K562 (cell line): ENCODE measurements at regions not wholly inside any gene's neighbourhood (a gene's known extent, or its start where the extent isn't known, plus 50 kb on each side); places are given as distances from the start of the nearest gene placed in this dataset.

Experiments
- ATAC-seq: fragments of 200-7000 bp; cut with Tn5 transposase; 3 replicates; pipeline ENCODE4 v1.9.1; 2020; ENCODE audit warnings: moderate library complexity
- BruUV-seq: library from RNA; stranded (reverse); fragments of 400-500 nt; replicated peaks from 2 replicates; lab custom pipeline; 2021; lab: Mats Ljungman, UMichigan
- CTCF ChIA-PET: fragments of 300-600 bp; formaldehyde crosslinking; extraction: SDS; loops from one replicate; lab custom pipeline; 2021; ENCODE audit warnings: low intra/inter-chr PET ratio; lab: Yijun Ruan, JAX
- POLR2A ChIA-PET: fragments of 300-600, 350-650 bp; sonication (Branson Sonifier 250); formaldehyde crosslinking; extraction: SDS; loops from one replicate; lab custom pipeline; 2021; ENCODE audit warnings: antibody characterized with exemption, inconsistent platforms; lab: Yijun Ruan, JAX
- DNase-seq, 4 experiments: peaks; one replicate each; pipeline versions ENCODE4 v3.0.0 to v3.0.0-alpha.2; 2011 to 2018; ENCODE audit warnings: low spot score in 3 of 4, mixed read lengths in 3 of 4; ENCODE audit errors: extremely low read depth in 1 of 4
- FAIRE-seq: peaks from 2 replicates; lab custom pipeline; 2011; peaks lifted over from hg19 to GRCh38; lab: Jason Lieb, UNC
- H2AFZ ChIP-seq: 2 replicates; pipeline ENCODE4 v1.6.0; 2011; ENCODE audit warnings: low read depth, low read length, control low read depth, inconsistent platforms
- H3K27ac ChIP-seq: fragments of 200-600 bp; 3 replicates; pipeline ENCODE4 v1.8.0; 2011; ENCODE audit warnings: low read depth, mild to moderate bottlenecking, control low read depth, inconsistent platforms, low read length, moderate library complexity, mixed read lengths; ENCODE audit errors: extremely low read depth
- H3K27me3 ChIP-seq, 2 experiments: fragments of 300-600 bp in 1 of 2; 2 replicates in 1 of 2; 3 replicates in 1 of 2; pipeline versions ENCODE4 v1.6.0 to v1.8.0; 2011; ENCODE audit warnings: inconsistent platforms in 2 of 2, low read length in 2 of 2, mild to moderate bottlenecking in 1 of 2, mixed read lengths in 1 of 2, moderate library complexity in 1 of 2; ENCODE audit not compliant: control insufficient read depth in 2 of 2, insufficient read depth in 2 of 2
- H3K36me3 ChIP-seq: fragments of 300-600 bp; 3 replicates; pipeline ENCODE4 v1.8.0; 2011; ENCODE audit warnings: mild to moderate bottlenecking, low read length, inconsistent platforms; ENCODE audit not compliant: control insufficient read depth, insufficient read depth
- H3K4me1 ChIP-seq, 2 experiments: fragments of 200-600 bp in 1 of 2; replicated peaks in 1 of 2; 2 replicates in 1 of 2; 3 replicates in 1 of 2; pipeline versions ENCODE4 v1.5.1 to v1.8.0; 2011; ENCODE audit warnings: inconsistent platforms in 2 of 2, low read length in 2 of 2, mild to moderate bottlenecking in 1 of 2, mixed read lengths in 1 of 2, moderate library complexity in 1 of 2; ENCODE audit not compliant: control insufficient read depth in 2 of 2, insufficient read depth in 2 of 2
- H3K4me2 ChIP-seq: 2 replicates; pipeline ENCODE4 v1.6.1; 2011; ENCODE audit warnings: low read length, control low read depth, inconsistent platforms, mixed read lengths; ENCODE audit not compliant: insufficient read depth
- H3K4me3 ChIP-seq: fragments of 200-600 bp; sonication (generic), shearing (Covaris generic); 2 replicates; pipeline ENCODE4 v1.5.1; 2016; ENCODE audit warnings: control low read depth, inconsistent platforms
- H3K79me2 ChIP-seq: fragments of 200-600 bp; 3 replicates; pipeline ENCODE4 v1.8.0; 2011; ENCODE audit warnings: low read length, inconsistent platforms; ENCODE audit not compliant: control insufficient read depth, insufficient read depth
- H3K9ac ChIP-seq, 2 experiments: 2 replicates each; pipeline versions ENCODE4 v1.6.0 to v1.6.1; 2011; ENCODE audit warnings: low read depth in 2 of 2, low read length in 2 of 2, control low read depth in 1 of 2, inconsistent platforms in 1 of 2, mild to moderate bottlenecking in 1 of 2, mixed read lengths in 1 of 2; ENCODE audit not compliant: insufficient read depth in 1 of 2
- H3K9me1 ChIP-seq: one replicate; pipeline ENCODE4 v1.6.0; 2011; ENCODE audit warnings: inconsistent platforms, mild to moderate bottlenecking, low read length, moderate library complexity; ENCODE audit not compliant: control insufficient read depth, insufficient read depth
- H3K9me3 ChIP-seq: replicated peaks from 2 replicates; pipeline ENCODE4 v1.5.1; 2011; ENCODE audit warnings: low read depth, low read length, inconsistent platforms; ENCODE audit not compliant: control insufficient read depth, insufficient read depth
- H4K20me1 ChIP-seq: replicated peaks from 2 replicates; pipeline ENCODE4 v1.6.1; 2011; ENCODE audit warnings: low read length, inconsistent platforms, mixed read lengths; ENCODE audit not compliant: control insufficient read depth, insufficient read depth
- ILK ChIP-seq: fragments of 450-650 bp; IDR thresholded peaks from 2 replicates; pipeline ENCODE4 v1.6.1; 2016; ENCODE audit warnings: missing genetic modification characterization, low read depth, mild to moderate bottlenecking, missing compliant biosample characterization, moderate library complexity, borderline replicate concordance
- RAD21 ChIP-seq, 2 experiments: fragments of 250-450 bp in 1 of 2; fragments of 450-650 bp in 1 of 2; sonication (Bioruptor Pico) in 1 of 2; formaldehyde crosslinking in 1 of 2; IDR thresholded peaks in 1 of 2; conservative IDR thresholded peaks in 1 of 2; 2 replicates each; pipeline versions ENCODE4 v1.4.0 to v1.8.0; 2020 to 2022; ENCODE audit warnings: mild to moderate bottlenecking in 2 of 2, moderate library complexity in 1 of 2
- TAF7 ChIP-seq: fragments of 450-650 bp; IDR thresholded peaks from 2 replicates; pipeline ENCODE4 v1.6.1; 2016; ENCODE audit warnings: missing genetic modification characterization, missing compliant biosample characterization
- WGBS: fragments of 100-300 bp; shearing (Covaris generic); methylation state at CpG from one replicate; pipeline ENCODE4 v1.1.6; 2016; ENCODE audit warnings: low coverage, mixed read lengths; ENCODE audit not compliant: insufficient coverage; ENCODE audit errors: missing lambda C conversion rate; 5-methylcytosine and 5-hydroxymethylcytosine counted together
- in situ Hi-C: fragments of 300-500 bp; cut with MboI; formaldehyde crosslinking; loops from 4 replicates; pipeline ENCODE4 v1.15.0; 2018; ENCODE audit warnings: inconsistent platforms, mixed read lengths
- intact Hi-C: fragments of 100-400 bp; cut with micrococcal nuclease; formaldehyde crosslinking; loops from 2 replicates; pipeline ENCODE4 v1.14.2; 2022
- TF ChIP-seq, protein P1 (sequence below), 2 experiments: fragments of 450-650 bp; formaldehyde crosslinking in 1 of 2; IDR thresholded peaks; 2 replicates each; pipeline versions ENCODE4 v1.4.0 to v1.6.1; 2014 to 2020; ENCODE audit warnings: mild to moderate bottlenecking in 2 of 2, borderline replicate concordance in 1 of 2, low read depth in 1 of 2
- TF ChIP-seq, protein P2 (sequence below): sonication (generic); formaldehyde crosslinking; IDR thresholded peaks from 2 replicates; pipeline ENCODE4 v1.8.1; 2023; ENCODE audit warnings: missing genetic modification reagents, mild to moderate bottlenecking, borderline replicate concordance

DNA sequence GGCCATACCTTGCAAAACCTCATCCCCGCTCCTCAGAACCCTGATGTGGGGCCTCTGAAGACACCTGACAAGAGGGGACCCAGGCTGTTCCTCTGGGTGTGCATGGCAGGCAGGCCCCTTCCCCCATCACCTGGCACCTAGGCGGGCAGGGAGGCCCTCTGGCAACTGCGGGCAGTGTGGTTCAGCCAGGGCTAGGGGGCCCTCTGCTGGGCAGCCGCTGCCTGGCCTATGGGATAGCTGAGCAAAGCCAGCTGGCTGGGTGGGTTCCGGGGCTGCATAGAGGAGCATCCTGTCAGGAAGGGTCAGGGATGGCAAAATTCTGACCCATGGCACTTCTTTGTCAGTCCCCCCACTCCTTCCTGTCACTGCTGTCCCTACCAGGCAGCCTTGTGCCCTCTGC lies 228.7 kb upstream of the ASIC2 start:
- intact Hi-C loops (loop anchor here (5.0 kb wide), 2 partner anchors 179 to 231 kb away; no protein-coding TSS in a partner anchor), in situ Hi-C loops (no loop called here)
- H3K9me3 ChIP-seq = no peaks in the 10 kb centered on the region
- no peaks in the 10 kb centered on the region for H3K79me2 ChIP-seq
- H3K4me3 ChIP-seq = no peak overlapping the region
- peaks cover 12% of the 10 kb centered on the region for H4K20me1 ChIP-seq
- ChIA-PET CTCF (interaction anchor here (1.0 to 1.9 kb wide), 2 partner anchors 232 to 483 kb away, joined by 3 to 4 read pairs; no protein-coding TSS in a partner anchor), POLR2A (interaction anchor here (0.6 to 0.7 kb wide), 2 partner anchors 111 to 427 kb away, joined by 3 read pairs; no protein-coding TSS in a partner anchor)
- H2AFZ ChIP-seq = no peak overlapping the region
- FAIRE-seq = no peak
- H3K4me1 ChIP-seq = 0 out of 5 replicates have a peak, but pooled peaks cover 0 to 5% of the 10 kb centered on the region in 2 experiments
- WGBS = 3% methylated on average over 5 of the region's 5 CpGs
- no peak overlapping the region for H3K4me2 ChIP-seq
- H3K36me3 ChIP-seq = no peaks in the 10 kb centered on the region
- no peak overlapping the region for H3K27ac ChIP-seq
- peak; percentile 24 to 60 (median 32) for DNase-seq
- no peak overlapping the region for H3K9ac ChIP-seq
- H3K27me3 ChIP-seq = peaks cover 0 to under 1% of the 10 kb centered on the region in 2 experiments; a peak in 1 of 5 replicates
- no TSS peak for BruUV-seq
- H3K9me1 ChIP-seq = no peaks in the 10 kb centered on the region
- peak; percentile 84 for ATAC-seq
- TF ChIP-seq, protein P1, sequence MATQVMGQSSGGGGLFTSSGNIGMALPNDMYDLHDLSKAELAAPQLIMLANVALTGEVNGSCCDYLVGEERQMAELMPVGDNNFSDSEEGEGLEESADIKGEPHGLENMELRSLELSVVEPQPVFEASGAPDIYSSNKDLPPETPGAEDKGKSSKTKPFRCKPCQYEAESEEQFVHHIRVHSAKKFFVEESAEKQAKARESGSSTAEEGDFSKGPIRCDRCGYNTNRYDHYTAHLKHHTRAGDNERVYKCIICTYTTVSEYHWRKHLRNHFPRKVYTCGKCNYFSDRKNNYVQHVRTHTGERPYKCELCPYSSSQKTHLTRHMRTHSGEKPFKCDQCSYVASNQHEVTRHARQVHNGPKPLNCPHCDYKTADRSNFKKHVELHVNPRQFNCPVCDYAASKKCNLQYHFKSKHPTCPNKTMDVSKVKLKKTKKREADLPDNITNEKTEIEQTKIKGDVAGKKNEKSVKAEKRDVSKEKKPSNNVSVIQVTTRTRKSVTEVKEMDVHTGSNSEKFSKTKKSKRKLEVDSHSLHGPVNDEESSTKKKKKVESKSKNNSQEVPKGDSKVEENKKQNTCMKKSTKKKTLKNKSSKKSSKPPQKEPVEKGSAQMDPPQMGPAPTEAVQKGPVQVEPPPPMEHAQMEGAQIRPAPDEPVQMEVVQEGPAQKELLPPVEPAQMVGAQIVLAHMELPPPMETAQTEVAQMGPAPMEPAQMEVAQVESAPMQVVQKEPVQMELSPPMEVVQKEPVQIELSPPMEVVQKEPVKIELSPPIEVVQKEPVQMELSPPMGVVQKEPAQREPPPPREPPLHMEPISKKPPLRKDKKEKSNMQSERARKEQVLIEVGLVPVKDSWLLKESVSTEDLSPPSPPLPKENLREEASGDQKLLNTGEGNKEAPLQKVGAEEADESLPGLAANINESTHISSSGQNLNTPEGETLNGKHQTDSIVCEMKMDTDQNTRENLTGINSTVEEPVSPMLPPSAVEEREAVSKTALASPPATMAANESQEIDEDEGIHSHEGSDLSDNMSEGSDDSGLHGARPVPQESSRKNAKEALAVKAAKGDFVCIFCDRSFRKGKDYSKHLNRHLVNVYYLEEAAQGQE (IDR thresholded peaks at IDR 0.05; ENCODE audit: borderline replicate concordance) = peak; percentile 34; the same call in 1 of the 2 replicates
- TF ChIP-seq, protein P1 (CRISPR knock-in tag; IDR thresholded peaks at IDR 0.05; ENCODE audit: low read depth) = no peak
- TF ChIP-seq, protein P2, sequence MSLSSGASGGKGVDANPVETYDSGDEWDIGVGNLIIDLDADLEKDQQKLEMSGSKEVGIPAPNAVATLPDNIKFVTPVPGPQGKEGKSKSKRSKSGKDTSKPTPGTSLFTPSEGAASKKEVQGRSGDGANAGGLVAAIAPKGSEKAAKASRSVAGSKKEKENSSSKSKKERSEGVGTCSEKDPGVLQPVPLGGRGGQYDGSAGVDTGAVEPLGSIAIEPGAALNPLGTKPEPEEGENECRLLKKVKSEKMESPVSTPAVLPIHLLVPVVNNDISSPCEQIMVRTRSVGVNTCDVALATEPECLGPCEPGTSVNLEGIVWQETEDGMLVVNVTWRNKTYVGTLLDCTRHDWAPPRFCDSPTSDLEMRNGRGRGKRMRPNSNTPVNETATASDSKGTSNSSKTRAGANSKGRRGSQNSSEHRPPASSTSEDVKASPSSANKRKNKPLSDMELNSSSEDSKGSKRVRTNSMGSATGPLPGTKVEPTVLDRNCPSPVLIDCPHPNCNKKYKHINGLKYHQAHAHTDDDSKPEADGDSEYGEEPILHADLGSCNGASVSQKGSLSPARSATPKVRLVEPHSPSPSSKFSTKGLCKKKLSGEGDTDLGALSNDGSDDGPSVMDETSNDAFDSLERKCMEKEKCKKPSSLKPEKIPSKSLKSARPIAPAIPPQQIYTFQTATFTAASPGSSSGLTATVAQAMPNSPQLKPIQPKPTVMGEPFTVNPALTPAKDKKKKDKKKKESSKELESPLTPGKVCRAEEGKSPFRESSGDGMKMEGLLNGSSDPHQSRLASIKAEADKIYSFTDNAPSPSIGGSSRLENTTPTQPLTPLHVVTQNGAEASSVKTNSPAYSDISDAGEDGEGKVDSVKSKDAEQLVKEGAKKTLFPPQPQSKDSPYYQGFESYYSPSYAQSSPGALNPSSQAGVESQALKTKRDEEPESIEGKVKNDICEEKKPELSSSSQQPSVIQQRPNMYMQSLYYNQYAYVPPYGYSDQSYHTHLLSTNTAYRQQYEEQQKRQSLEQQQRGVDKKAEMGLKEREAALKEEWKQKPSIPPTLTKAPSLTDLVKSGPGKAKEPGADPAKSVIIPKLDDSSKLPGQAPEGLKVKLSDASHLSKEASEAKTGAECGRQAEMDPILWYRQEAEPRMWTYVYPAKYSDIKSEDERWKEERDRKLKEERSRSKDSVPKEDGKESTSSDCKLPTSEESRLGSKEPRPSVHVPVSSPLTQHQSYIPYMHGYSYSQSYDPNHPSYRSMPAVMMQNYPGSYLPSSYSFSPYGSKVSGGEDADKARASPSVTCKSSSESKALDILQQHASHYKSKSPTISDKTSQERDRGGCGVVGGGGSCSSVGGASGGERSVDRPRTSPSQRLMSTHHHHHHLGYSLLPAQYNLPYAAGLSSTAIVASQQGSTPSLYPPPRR (CRISPR knock-in tag) = no peak
- no peak for TF ChIP-seq TAF7 (tag)
- TF ChIP-seq RAD21 (CRISPR knock-in tag; conservative IDR thresholded peaks at IDR 0.05 in 1 of 2, IDR thresholded peaks at IDR 0.05 in 1 of 2) = peak in 1 of 2 experiments; percentile 62; a peak in 2 of 4 replicates
- no peak for TF ChIP-seq ILK (tag)
